HG02623 (cell line): ENCODE measurements at regions not wholly inside any gene's neighbourhood (a gene's known extent, or its start where the extent isn't known, plus 50 kb on each side); places are given as distances from the start of the nearest gene placed in this dataset.

ENCODE experiments used
- ATAC-seq: cut with Tn5 transposase; IDR thresholded peaks from one replicate; pipeline ENCODE4 v1.9.1; 2021; ENCODE audit warnings: moderate library complexity; ENCODE audit not compliant: unreplicated experiment

DNA sequence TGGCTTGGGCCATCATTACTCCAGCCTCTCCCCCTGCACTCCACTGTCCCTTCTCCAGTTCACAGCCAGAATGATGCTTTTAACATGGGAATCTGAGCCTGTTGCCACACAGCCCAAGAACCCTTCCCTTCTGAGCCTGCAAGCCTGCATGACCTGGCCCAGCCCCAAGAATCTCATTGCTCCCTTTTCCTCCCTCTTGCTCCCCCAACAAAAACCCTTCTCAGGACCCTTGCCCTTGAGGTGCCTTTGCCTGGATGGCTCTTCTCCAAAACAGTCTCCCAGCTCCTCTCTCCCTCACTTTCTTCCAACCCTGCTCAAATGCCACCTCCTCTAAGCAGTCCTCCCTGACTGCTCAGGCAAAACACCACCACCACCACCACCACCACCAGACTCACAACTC lies 157.2 kb downstream of the ANKRD60 start:
- ATAC-seq: no peak

GRCh38 chr20:58070664-58071196 lies 157.7 kb downstream of the ANKRD60 start:
- ATAC-seq: no peak

DNA sequence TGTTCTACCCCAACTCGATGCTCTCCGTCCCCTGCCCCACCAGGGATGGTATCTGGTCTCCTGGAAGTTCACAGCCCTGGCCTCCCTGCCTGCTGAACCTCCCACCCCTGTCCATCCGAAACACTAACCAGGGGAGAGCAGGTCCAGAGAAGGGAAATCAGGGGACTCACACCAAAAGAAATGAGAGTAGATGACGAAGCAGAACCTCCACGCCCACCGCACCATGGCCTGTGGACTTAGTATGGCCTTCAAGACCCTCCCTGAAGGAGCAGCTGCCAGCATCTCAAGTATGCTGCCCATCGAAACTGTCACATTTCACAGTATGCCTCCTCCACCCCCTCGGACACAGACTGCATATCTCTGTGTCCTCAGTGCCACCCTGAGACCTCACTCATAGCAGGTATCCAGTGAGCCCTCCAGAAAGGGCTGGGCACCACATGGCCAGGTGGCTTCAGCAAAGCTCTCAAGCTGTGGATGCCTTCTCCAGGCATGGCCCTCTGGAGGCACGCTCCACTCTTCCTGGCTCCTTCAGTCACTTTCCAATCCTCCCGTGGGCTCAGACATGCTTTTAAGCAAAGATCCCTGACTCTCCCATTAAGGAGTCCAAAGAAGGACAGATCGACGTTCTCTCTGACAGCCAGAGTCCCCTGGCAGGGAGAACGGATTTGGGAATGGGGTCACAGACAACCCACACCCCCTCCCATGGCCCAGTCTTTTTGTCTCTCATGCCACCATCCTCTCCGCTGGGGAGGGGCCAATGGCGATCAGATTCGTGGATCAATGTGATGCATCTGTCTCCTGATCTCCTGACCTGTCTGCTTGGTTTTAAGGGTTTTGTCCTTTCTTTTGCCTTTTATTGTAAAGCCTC lies 158.4 kb downstream of the ANKRD60 start:
- ATAC-seq: no peak

DNA sequence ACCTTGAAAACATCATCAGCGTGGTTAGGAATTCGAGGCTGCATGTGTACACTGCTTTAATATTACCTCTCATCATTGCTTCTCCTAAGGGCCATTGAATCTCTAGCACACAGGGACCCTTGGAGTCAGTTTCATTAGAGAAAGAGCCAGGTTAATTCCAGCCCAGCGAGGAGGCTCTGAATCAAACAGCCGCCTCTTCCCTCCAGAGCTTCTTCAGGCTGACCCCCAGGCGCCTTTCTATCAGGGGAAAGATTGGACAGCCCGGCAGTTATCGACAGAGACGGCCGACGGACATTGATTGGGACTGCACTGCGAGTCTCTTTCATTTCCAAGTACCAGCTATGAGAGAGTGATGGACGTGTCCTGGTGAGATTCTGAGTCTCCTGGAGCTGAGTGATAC lies 159.2 kb downstream of the ANKRD60 start:
- ATAC-seq: no peak

DNA sequence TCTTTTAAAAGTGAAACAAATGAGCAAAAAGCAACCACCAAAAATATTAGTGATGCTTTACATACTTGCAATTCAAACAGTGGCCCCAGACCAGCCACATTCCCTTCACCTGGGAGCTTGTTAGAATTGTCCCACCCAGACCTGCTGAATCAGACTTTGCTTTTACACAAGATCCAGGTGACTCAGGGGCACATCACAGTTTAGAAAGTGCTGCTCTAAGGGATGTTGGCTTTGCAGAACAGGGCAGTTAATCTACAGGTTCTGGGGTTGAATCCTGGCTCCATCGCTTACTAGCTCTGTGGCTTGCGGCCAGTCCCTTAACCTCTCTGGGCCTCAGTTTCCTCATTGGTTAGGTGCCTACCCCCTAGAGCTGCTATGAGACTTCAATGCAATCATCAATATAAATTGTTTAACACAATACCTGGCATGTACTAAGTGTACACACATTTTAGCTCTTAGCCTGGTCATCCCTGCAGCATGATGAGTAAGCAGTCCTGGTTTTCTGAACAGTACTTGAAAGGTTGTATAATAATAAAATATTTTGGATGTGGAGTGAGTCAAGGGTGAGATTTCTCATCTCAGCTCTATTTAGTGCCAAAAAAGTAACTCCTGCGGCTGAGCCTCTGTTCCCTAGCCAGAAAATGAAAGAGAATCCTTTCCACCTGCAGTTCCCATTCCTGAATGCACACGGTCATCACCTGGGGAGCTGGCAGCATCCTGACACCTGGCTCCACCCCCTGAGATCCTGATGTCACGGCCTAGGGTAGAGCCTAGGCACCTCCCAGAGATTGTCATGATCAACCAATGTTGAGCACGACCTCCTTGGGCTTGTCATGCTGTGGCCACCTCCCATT lies 162.7 kb downstream of the ANKRD60 start:
- no peak for ATAC-seq

DNA sequence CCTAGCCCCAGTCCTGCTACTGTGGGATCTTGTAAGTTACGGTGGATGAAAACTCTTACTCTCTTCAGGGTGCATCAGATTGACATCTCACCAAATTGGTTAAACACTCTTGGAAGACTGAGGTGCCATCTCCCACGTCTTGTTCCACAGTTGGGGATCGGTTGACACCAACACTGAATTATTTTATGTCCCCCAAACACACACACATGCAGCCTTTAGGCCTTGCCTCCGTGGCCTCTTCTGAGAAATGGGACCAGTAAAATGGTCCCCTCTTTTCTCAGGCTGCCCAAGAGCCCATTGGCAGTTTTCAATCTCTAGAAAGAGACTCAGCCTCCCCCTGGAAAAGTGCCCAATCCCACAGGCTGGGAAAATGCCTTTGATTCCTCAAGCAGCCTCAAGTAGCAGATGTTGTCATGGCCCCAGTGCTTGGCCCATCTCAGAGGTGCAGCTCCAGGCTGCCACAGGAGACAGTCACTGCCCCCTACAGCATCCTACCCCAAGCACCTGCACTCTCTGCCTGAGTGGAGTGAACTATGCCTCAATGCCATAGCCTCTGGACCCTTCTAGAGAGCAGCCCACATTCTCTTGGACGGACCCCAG lies 163.9 kb downstream of the ANKRD60 start:
- no peak for ATAC-seq

DNA sequence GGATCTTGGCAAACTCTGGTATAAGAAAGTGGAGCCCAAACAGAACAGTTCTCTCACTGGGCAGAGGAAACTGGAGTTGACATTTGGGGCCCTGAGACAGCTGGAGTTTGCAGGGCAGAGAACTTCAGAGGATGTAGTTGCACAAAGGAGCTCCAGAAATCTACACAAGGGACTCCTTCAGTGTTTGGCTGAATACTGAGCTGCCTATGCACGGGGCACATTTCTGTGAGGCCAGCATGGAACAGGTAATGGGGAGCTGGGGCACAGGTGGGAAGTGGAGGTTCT lies 169.3 kb downstream of the ANKRD60 start:
- ATAC-seq: no peak

GRCh38 chr20:58058421-58059259 lies 169.8 kb downstream of the ANKRD60 start:
- no peak for ATAC-seq

- no peak for ATAC-seq
Observed at GRCh38 chr20:58056921-58057686, 171.3 kb downstream of the ANKRD60 start.

DNA sequence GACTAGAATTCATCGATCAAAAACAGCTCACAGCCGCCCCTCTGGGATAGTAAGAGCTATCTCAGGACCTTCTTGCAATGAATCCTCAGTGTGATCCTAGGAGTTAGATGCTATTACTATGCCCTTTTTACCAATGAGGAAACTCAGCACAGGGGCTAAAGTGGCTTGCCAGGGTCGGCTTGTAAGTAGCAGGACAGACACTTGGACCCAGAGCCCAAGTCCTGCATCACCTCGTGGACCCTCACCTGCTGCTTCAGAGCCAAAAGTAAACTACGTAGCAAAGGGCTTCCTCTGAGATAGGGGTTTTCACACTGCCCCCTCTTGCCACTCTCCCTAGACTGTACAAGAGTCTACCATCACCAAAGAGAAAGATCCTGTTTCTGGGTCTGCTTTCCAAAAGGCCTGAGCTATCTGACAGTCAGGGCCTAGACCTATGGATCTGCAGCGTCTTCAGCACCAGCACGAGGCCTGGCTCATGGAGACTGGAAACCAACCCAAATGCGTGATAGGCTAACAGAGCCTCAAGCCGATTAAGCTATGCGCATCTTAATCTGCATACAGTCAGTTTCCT lies 172.3 kb downstream of the ANKRD60 start:
- ATAC-seq: no peak

DNA sequence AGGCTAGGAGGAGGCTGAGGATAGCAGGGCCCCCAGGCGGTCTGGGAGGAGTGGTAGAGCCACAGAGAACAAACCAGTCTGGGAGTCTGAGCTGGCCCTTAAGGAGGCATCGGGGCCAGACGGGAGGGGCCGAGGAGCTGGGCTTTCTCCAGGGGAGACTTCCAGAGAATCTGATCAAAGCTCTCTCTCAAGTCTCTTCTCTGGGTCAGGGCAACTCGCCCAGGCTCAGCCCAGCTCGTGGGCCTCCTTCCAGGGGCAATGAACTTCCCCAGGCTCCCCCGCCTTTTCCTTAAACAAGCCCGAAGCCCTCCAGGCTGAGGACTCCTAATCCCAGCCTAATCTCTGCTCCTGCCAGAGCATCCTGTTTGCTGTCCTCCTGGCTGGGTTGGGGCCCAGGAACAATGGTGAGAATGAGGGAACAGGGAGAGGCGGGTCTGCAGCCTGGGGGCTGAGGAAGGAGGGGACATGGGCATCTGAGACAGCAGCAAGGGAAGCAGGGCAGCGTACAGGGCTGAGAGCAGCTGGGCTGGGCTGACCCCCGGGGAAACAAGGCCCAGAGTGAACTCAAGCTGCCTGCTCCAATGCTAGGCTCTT lies 173.6 kb downstream of the ANKRD60 start:
- no peak for ATAC-seq

DNA sequence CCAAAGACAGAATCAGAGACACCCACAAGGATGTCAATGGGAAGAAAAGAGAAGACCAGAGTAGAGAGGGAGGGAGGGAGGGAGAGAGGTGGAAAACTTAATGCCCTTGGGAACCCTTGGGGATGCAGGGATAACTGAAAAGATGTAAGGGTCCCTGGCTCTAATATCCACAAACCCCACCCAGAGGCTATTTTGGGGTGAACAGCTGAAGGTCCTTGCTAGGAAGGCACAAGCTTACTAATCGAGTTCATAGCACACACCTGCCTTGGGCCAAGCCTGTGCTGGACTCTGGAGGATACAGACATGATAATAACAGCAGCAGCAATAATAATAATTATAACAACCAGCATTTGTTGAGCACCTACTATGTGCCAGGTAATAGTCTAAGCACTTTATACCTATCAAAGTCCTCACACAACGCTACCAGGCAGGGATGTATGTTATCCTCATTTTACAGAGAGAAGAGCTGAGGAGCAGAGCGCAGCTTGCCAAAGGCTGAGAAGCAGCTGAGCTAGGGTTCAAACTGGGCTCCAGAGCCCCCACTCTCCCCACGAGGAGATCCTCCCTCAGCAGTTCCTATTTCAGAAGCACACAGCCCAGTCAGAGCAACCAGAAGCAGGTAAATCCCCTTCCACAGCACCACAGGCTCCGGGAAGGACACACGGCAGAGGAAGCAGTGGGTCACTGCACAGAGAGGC lies 174.2 kb downstream of the ANKRD60 start:
- no peak for ATAC-seq

GRCh38 chr20:58053391-58054055 lies 174.9 kb downstream of the ANKRD60 start:
- no peak for ATAC-seq

DNA sequence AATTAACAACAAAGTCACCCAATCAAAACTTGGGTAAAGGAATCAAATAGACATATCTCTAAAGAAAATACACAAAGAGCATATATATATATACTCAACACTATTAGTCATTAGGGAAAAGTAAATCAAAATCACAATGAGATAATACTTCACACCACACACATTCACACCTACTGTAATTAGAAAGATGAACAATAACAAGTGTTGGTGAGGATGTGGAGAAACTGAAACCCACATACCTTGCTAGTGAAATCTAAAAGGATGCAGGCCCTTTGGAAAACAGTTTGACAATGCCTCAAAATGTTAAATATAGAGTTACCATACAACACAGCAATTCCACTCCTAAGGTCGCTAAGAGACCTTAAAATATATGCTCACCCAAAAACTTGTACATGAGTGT lies 177.1 kb downstream of the ANKRD60 start:
- ATAC-seq: no peak

DNA sequence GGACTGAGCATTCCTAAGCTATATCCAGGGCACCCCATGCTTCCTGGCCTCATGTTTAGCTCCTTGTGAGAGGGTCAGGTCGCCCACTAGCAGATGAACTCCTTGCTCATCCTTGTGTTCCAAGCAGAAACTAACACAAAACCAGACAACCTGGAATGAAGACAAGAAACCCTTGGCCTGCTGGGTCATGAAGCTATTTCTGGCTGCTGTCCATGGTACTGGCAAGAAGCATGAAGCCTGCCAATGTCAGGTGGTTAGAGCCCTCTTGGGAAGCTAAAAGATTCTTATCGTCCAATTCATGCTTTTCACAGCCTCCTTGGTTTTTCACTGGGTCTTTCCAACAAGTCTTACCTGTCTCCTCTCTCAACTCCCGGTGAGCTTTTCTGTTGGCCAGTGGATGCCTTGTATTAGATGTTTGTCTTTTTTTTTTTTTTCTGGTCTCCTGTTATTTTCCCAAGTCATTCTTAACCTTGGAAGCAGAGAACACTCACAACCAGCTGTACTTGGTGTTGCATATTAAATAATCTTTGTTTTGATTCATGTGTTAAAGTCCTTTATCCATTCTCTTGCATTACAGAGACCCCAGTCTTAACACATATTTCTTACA lies 180.3 kb downstream of the ANKRD60 start:
- no peak for ATAC-seq

GRCh38 chr20:58046311-58046710 lies 182.1 kb downstream of the ANKRD60 start:
- ATAC-seq: no peak

DNA sequence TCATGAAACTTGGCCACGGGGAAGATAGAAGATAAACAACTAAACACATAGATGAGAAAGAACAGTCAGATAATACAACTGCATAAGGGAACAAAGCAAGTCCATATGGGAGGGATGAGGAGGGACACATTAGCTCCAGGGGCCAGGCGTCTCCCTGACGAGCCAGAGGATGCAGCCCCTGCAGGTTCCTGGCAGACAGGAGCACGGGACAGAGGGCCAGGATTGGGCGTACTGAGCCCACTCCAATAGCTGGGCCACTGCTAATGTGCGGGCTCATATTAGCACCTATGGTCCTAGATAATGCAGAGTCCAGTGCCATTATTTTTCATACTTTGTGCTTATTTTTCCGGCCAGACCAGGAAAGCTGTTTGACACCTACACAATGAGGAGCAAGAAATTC lies 182.9 kb downstream of the ANKRD60 start:
- ATAC-seq: no peak
